ENCODE measurements at regions not wholly inside any gene's neighbourhood (a gene's known extent, or its start where the extent isn't known, plus 50 kb on each side); places are given as distances from the start of the nearest gene placed in this dataset.

GRCh38 chr14:29062466-29062865 is 295.9 kb downstream of the FOXG1 start:
- in situ Hi-C loops (cut with HindIII; ENCODE audit: low sequenced_read_pairs) = no loop called here
- DNase-seq (ENCODE audit: low read depth) = no peak
- no peak overlapping the region for H3K4me3 ChIP-seq (ENCODE audit: low read depth, low read length)
- no peak for TF ChIP-seq CTCF (IDR thresholded peaks at IDR 0.05; ENCODE audit: low read depth, low read length, missing control alignments)

DNA sequence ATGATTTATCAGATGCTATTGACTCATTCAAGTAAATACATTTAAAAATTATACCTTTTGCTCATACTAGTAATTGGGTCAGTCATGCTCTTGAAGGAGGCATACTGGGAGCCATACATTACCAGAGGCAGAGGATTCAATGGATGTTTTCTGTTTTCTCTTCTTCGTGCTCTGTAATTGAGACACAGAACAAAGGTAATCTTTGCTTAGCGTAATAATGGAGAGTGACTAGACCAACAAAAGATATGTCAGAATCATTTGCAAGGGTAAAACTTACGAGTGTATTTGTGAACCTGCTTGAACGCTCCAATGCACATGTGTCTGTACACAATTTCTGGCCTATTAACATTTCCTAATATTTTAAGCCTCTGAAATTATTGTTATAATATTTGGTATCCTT is 296.4 kb downstream of the FOXG1 start:
- no peak for DNase-seq (ENCODE audit: low read depth)
- in situ Hi-C loops (cut with HindIII; ENCODE audit: low sequenced_read_pairs) = no loop called here
- no peak for TF ChIP-seq CTCF (IDR thresholded peaks at IDR 0.05; ENCODE audit: low read depth, low read length, missing control alignments)
- no peak overlapping the region for H3K4me3 ChIP-seq (ENCODE audit: low read depth, low read length)

- no peak for DNase-seq (ENCODE audit: low read depth)
- no peak for TF ChIP-seq CTCF (IDR thresholded peaks at IDR 0.05; ENCODE audit: low read depth, low read length, missing control alignments)
- H3K4me3 ChIP-seq (ENCODE audit: low read depth, low read length) = no peak overlapping the region
- in situ Hi-C loops (cut with HindIII; ENCODE audit: low sequenced_read_pairs) = no loop called here
Observed at GRCh38 chr14:29064305-29064900, 297.8 kb downstream of the FOXG1 start.

DNA sequence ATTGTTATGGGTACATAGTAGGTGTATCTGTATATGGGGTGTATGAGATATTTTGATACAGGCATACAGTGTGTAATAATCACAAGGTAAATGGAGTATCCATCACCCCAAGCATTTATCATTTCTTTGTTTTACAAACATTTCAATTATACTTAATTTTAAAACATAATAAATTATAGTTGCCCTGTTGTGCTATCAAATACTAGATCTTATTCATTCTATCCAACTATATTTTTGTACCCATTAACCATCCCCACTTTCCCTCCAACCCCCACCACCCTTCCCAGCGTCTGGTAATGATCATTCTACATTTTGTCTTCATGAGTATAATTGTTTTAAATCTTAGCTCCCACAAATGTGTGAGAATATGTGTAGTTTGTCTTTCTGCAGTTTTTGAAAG is 302.6 kb downstream of the FOXG1 start:
- in situ Hi-C loops (cut with HindIII; ENCODE audit: low sequenced_read_pairs) = no loop called here
- H3K4me3 ChIP-seq (ENCODE audit: low read depth, low read length) = no peak overlapping the region
- no peak for TF ChIP-seq CTCF (IDR thresholded peaks at IDR 0.05; ENCODE audit: low read depth, low read length, missing control alignments)
- DNase-seq (ENCODE audit: low read depth) = no peak

GRCh38 chr14:29075761-29076160 is 309.2 kb downstream of the FOXG1 start:
- no peak overlapping the region for H3K4me3 ChIP-seq (ENCODE audit: low read depth, low read length)
- no peak for DNase-seq (ENCODE audit: low read depth)
- in situ Hi-C loops (cut with HindIII; ENCODE audit: low sequenced_read_pairs) = no loop called here
- TF ChIP-seq CTCF (IDR thresholded peaks at IDR 0.05; ENCODE audit: low read depth, low read length, missing control alignments) = no peak

DNA sequence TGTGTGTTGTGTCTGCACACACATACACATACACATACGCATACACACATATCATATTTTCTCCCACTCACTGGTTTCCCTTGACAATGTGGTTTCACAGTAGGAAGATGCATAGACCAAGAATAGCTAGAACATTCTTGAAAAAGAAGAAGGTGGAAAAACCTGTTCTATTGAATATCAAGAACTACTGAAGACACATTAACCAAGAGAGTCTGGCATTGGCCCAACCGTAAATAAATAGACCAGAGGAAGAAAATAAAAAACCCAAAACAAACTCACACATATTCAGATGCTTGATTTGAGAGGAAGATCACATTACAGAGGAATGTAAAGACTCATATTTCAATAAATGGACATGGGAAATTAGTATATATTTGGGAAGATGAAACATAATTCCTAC is 311.3 kb downstream of the FOXG1 start:
- H3K4me3 ChIP-seq (ENCODE audit: low read depth, low read length) = no peak overlapping the region
- in situ Hi-C loops (cut with HindIII; ENCODE audit: low sequenced_read_pairs) = no loop called here
- no peak for DNase-seq (ENCODE audit: low read depth)
- TF ChIP-seq CTCF (IDR thresholded peaks at IDR 0.05; ENCODE audit: low read depth, low read length, missing control alignments) = no peak

All from astrocyte of the cerebellum (primary cell).